Right ventricle myocardium inferior (tissue), 1 donor: ENCODE measurements at regions not wholly inside any gene's neighbourhood (a gene's known extent, or its start where the extent isn't known, plus 50 kb on each side); places are given as distances from the start of the nearest gene placed in this dataset.
A peak's percentile ranks its signal among the peaks of the same experiment; 100 is the strongest.
"Not testable (repeated sequence)": the region's sequence is repeated elsewhere in the genome, so short reads cannot be mapped to it uniquely, and the experiment has no call there.

Source experiments
- ATAC-seq: fragments of 200-7000 bp; cut with Tn5 transposase; one replicate; pipeline ENCODE4 v1.9.1; 2020; ENCODE audit warnings: mild to moderate bottlenecking, moderate library complexity
- DNase-seq: peaks from one replicate; pipeline ENCODE4 v3.0.0; 2021; ENCODE audit errors: missing footprints
- intact Hi-C: fragments of 100-400 bp; cut with DNase I; formaldehyde crosslinking; loops from one replicate; pipeline ENCODE4 v1.11.0; 2022
- donor health status: DM: no; HTN: yes; CAD: no; lungs with severe emphysema.

- ATAC-seq (no peak), DNase-seq (no peak)
- intact Hi-C loops: no loop called here
Measured at GRCh38 chr6:112680091-112680490, 333.0 kb downstream of the RFPL4B start.

- ATAC-seq (no peak), DNase-seq (no peak)
- intact Hi-C loops: no loop called here
Measured at GRCh38 chr6:112682071-112682470, 334.9 kb downstream of the RFPL4B start.

GRCh38 chr6:112683106-112683505 is 336.0 kb downstream of the RFPL4B start:
- ATAC-seq (no peak), DNase-seq (no peak)
- intact Hi-C loops: no loop called here

- no peak for ATAC-seq
- intact Hi-C loops: no loop called here
- no peak for DNase-seq
Measured at GRCh38 chr6:112683926-112684325, 336.8 kb downstream of the RFPL4B start.

- DNase-seq, intact Hi-C loops, ATAC-seq: not testable (repeated sequence)
Measured at GRCh38 chr6:112685521-112686220, 338.5 kb downstream of the RFPL4B start.

- ATAC-seq, intact Hi-C loops, DNase-seq: not testable (repeated sequence)
Measured at GRCh38 chr6:112688487-112689165, 341.5 kb downstream of the RFPL4B start.

GRCh38 chr6:112689183-112689858 is 342.2 kb downstream of the RFPL4B start:
- intact Hi-C loops, ATAC-seq, DNase-seq: not testable (repeated sequence)

- no peak for DNase-seq
- intact Hi-C loops: no loop called here
- no peak for ATAC-seq
Measured at GRCh38 chr6:112690497-112691202, 343.5 kb downstream of the RFPL4B start.

- ATAC-seq (no peak), DNase-seq (no peak)
- intact Hi-C loops: no loop called here
Measured at GRCh38 chr6:112691289-112691688, 344.2 kb downstream of the RFPL4B start.

- no peak for ATAC-seq
- DNase-seq: no peak
- intact Hi-C loops: no loop called here
Measured at GRCh38 chr6:112695001-112695400, 347.9 kb downstream of the RFPL4B start.

- intact Hi-C loops: no loop called here
Measured at GRCh38 chr6:112697265-112697664, 350.1 kb downstream of the RFPL4B start.

GRCh38 chr6:112701201-112701600 is 354.1 kb downstream of the RFPL4B start:
- no peak for DNase-seq
- peak; percentile 44 for ATAC-seq
- intact Hi-C loops: no loop called here

More at GRCh38 chr6:112697265-112697664, 350.1 kb downstream of the RFPL4B start:
- ATAC-seq: no peak
- no peak for DNase-seq

GRCh38 chr6:112710710-112711109 is 363.6 kb downstream of the RFPL4B start:
- ATAC-seq: no peak
- no peak for DNase-seq
- intact Hi-C loops: no loop called here

- intact Hi-C loops: no loop called here
- ATAC-seq: no peak
- no peak for DNase-seq
Measured at GRCh38 chr6:112713402-112713801, 366.3 kb downstream of the RFPL4B start.

- ATAC-seq (no peak), DNase-seq (no peak)
- intact Hi-C loops: no loop called here
Measured at GRCh38 chr6:112717401-112717800, 370.3 kb downstream of the RFPL4B start.

GRCh38 chr6:112717856-112718255 is 370.7 kb downstream of the RFPL4B start:
- no peak for ATAC-seq
- intact Hi-C loops: no loop called here
- DNase-seq: no peak

GRCh38 chr6:112725541-112726085 is 378.5 kb downstream of the RFPL4B start:
- intact Hi-C loops: no loop called here
- no peak for ATAC-seq

GRCh38 chr6:112735129-112735528 is 388.0 kb downstream of the RFPL4B start:
- DNase-seq (no peak), ATAC-seq (no peak)
- intact Hi-C loops: no loop called here

More at GRCh38 chr6:112725541-112726085, 378.5 kb downstream of the RFPL4B start:
- no peak for DNase-seq

- intact Hi-C loops: no loop called here
- ATAC-seq (no peak), DNase-seq (no peak)
Measured at GRCh38 chr6:112739766-112740165, 392.6 kb downstream of the RFPL4B start.
